Gastrocnemius medialis (tissue), 4 donors: ENCODE measurements at regions not wholly inside any gene's neighbourhood (a gene's known extent, or its start where the extent isn't known, plus 50 kb on each side); places are given as distances from the start of the nearest gene placed in this dataset.

ENCODE experiments used
- POLR2A ChIP-seq, 2 donors: fragments of 450-650 bp; IDR thresholded peaks; one replicate each; pipeline ENCODE4 v1.6.1; 2017; ENCODE audit warnings: antibody characterized with exemption in 2 of 2, mild to moderate bottlenecking in 2 of 2, moderate library complexity in 2 of 2
- TF ChIP-seq, protein P1 (sequence below), 5 experiments: fragments of 450-650 bp in 3 of 5; fragments of 200-600 bp in 2 of 5; sonication (generic) in 2 of 5; IDR thresholded peaks in 4 of 5; conservative IDR thresholded peaks in 1 of 5; 1 replicate in 4 of 5; 2 replicates in 1 of 5; pipeline ENCODE4 v1.5.1; 2016 to 2019; ENCODE audit warnings: antibody characterized with exemption in 5 of 5, mild to moderate bottlenecking in 3 of 5, moderate library complexity in 3 of 5

DNA sequence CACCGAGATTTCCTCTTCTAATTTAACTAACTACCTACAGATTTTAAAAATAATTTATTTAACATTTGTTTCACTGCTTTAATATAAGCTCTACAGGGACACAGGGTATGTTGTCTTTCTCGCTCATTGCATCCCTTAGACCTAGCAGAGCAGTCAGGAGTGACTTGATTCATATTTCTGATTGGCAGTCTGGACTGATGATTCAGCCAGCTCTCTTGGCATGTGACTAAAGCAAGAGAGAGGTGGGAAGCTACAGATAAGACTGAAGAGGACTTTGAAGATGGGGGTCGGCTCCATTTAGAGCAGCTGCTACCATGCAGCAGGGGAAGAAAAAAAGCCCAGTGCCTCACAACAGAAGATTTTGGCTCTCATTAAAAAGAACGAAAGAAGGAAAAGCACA, 173.4 kb upstream of the STK32A start:
- TF ChIP-seq POLR2A (IDR thresholded peaks at IDR 0.05) = no peak
- TF ChIP-seq, protein P1, sequence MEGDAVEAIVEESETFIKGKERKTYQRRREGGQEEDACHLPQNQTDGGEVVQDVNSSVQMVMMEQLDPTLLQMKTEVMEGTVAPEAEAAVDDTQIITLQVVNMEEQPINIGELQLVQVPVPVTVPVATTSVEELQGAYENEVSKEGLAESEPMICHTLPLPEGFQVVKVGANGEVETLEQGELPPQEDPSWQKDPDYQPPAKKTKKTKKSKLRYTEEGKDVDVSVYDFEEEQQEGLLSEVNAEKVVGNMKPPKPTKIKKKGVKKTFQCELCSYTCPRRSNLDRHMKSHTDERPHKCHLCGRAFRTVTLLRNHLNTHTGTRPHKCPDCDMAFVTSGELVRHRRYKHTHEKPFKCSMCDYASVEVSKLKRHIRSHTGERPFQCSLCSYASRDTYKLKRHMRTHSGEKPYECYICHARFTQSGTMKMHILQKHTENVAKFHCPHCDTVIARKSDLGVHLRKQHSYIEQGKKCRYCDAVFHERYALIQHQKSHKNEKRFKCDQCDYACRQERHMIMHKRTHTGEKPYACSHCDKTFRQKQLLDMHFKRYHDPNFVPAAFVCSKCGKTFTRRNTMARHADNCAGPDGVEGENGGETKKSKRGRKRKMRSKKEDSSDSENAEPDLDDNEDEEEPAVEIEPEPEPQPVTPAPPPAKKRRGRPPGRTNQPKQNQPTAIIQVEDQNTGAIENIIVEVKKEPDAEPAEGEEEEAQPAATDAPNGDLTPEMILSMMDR (IDR thresholded peaks at IDR 0.05 in 4 of 5, conservative IDR thresholded peaks at IDR 0.05 in 1 of 5) = no peak
